ENCODE measurements at regions not wholly inside any gene's neighbourhood (a gene's known extent, or its start where the extent isn't known, plus 50 kb on each side); places are given as distances from the start of the nearest gene placed in this dataset.

- DNase-seq (ENCODE audit: low read depth) (no peak), FAIRE-seq (no peak)
- no peaks in the 10 kb centered on the region for H3K36me3 ChIP-seq (ENCODE audit: control insufficient read depth, insufficient read depth, low read length)
- H3K27me3 ChIP-seq (ENCODE audit: control insufficient read depth, insufficient read depth, low read length): no peaks in the 10 kb centered on the region
- TF ChIP-seq, protein P1, sequence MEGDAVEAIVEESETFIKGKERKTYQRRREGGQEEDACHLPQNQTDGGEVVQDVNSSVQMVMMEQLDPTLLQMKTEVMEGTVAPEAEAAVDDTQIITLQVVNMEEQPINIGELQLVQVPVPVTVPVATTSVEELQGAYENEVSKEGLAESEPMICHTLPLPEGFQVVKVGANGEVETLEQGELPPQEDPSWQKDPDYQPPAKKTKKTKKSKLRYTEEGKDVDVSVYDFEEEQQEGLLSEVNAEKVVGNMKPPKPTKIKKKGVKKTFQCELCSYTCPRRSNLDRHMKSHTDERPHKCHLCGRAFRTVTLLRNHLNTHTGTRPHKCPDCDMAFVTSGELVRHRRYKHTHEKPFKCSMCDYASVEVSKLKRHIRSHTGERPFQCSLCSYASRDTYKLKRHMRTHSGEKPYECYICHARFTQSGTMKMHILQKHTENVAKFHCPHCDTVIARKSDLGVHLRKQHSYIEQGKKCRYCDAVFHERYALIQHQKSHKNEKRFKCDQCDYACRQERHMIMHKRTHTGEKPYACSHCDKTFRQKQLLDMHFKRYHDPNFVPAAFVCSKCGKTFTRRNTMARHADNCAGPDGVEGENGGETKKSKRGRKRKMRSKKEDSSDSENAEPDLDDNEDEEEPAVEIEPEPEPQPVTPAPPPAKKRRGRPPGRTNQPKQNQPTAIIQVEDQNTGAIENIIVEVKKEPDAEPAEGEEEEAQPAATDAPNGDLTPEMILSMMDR (IDR thresholded peaks at IDR 0.05; ENCODE audit: insufficient read depth, low read length, severe bottlenecking): no peak
- no peak overlapping the region for H3K4me3 ChIP-seq (ENCODE audit: low read depth, low read length)
Measured at GRCh38 chr20:4556781-4557180, 129.5 kb upstream of the PRNP start.

DNA sequence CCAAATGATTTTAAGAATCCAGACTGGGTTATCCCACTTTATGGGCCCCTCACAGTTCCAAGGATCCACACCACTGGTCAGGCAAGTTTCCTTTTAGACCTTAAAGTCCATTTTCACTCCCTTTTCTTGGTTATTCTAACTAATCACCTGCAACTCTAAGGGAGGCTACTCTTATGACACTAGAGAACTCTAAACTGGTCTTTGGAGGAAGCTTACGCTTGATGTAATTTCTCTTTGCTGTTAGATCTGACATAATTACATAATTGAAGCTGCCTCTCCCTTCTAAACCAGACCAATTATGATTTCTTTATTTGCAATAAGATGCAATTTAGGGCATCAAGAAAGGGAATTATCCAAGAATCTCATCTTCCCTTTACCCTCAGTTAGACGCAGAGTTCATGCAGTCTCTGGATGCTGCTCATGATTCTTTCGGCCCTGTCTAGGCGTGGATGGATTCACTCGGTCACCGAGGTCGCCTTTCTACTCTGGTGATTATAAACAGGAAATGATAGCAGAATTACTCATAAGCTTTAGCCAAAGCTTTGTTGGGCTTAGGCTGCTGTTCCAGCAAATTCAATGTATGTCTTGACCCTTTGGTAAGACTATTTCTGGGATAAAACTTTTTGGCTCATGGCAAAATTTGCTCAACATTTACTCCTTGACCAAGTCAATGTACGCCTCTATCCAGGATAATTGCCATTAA, 130.9 kb upstream of the PRNP start:
- H3K27me3 ChIP-seq (ENCODE audit: control insufficient read depth, insufficient read depth, low read length): no peaks in the 10 kb centered on the region
- FAIRE-seq (no peak), DNase-seq (ENCODE audit: low read depth) (peak; percentile 75)
- H3K36me3 ChIP-seq (ENCODE audit: control insufficient read depth, insufficient read depth, low read length): no peaks in the 10 kb centered on the region
- TF ChIP-seq, protein P1 (IDR thresholded peaks at IDR 0.05; ENCODE audit: insufficient read depth, low read length, severe bottlenecking): no peak
- no peak overlapping the region for H3K4me3 ChIP-seq (ENCODE audit: low read depth, low read length)

DNA sequence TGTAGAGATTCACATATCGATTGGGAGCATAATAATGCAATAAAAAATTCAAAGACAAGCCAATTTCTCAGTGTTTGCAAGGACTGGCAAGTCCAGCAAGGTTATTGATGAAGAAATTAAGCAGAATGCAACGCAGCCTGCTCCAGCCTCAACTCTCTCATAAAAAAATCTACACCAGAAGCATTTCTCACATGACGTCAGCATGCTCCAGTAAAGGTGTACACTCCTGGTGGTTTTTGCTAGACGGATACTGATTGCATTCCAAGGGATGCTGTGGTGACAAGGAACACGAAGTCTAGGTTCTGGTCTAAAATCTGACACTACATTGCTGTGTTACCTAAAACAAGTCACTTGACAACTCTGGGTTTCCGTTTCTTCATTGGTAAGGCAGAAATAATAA, 131.9 kb upstream of the PRNP start:
- Histone ChIP-seq H3K27me3 (ENCODE audit: control insufficient read depth, insufficient read depth, low read length) (no peaks in the 10 kb centered on the region), H3K36me3 (ENCODE audit: control insufficient read depth, insufficient read depth, low read length) (no peaks in the 10 kb centered on the region), H3K4me3 (ENCODE audit: low read depth, low read length) (no peak overlapping the region)
- DNase-seq (ENCODE audit: low read depth) (no peak), FAIRE-seq (no peak)
- TF ChIP-seq, protein P1 (IDR thresholded peaks at IDR 0.05; ENCODE audit: insufficient read depth, low read length, severe bottlenecking): no peak

DNA sequence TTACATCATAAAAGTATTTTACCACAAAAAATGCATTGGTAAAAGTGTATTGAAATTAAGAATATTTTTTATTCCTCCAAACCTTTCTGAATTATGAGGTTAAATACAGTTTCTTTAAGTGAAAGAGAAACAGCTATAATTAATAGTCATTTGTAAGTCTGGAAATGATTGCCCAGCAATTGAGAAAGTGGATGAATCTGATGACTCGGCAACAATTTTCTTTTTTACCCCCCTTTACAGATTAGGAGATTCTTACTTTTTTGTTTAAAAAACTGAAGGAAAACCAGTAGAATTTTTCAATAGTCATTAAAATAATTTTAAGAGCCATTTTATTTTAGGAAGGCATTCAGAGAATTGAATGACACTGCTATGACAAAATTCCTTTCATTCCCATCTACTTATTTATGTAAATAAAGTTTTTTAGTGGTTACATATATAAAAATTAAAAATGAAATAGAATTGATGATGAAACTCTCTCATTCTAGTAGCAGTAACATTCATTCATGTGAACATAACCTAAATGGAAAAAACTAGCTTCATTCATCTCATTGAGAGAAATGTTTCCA, 134.1 kb upstream of the PRNP start:
- no peak for FAIRE-seq
- no peaks in the 10 kb centered on the region for H3K27me3 ChIP-seq (ENCODE audit: control insufficient read depth, insufficient read depth, low read length)
- no peak overlapping the region for H3K4me3 ChIP-seq (ENCODE audit: low read depth, low read length)
- no peaks in the 10 kb centered on the region for H3K36me3 ChIP-seq (ENCODE audit: control insufficient read depth, insufficient read depth, low read length)
- TF ChIP-seq, protein P1 (IDR thresholded peaks at IDR 0.05; ENCODE audit: insufficient read depth, low read length, severe bottlenecking): no peak
- DNase-seq (ENCODE audit: low read depth): no peak

DNA sequence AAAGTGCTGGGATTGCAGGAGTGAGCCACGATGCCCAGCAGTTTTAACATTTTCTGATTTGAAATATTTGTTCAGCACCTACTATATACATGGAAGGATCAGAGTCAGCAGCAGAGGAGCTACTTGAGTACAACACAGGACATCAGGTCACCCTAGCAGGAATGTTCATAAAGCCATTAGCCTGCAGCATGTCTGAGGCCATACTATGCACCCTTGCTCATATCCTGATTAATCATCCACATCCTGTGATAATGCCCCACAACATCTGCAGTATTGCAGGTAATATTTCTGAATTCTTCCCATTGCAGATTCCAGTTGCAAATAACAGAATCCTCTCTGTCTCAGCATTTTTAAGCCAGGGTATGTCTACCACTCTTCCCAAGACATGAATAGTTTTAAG, 135.5 kb upstream of the PRNP start:
- FAIRE-seq (no peak), DNase-seq (ENCODE audit: low read depth) (peak; percentile 92)
- no peak overlapping the region for H3K4me3 ChIP-seq (ENCODE audit: low read depth, low read length)
- TF ChIP-seq, protein P1 (IDR thresholded peaks at IDR 0.05; ENCODE audit: insufficient read depth, low read length, severe bottlenecking): no peak
- no peaks in the 10 kb centered on the region for H3K27me3 ChIP-seq (ENCODE audit: control insufficient read depth, insufficient read depth, low read length)
- no peaks in the 10 kb centered on the region for H3K36me3 ChIP-seq (ENCODE audit: control insufficient read depth, insufficient read depth, low read length)

Measured in bronchial epithelial cell (primary cell).